Esophagus (tissue), 2 donors: ENCODE measurements at regions not wholly inside any gene's neighbourhood (a gene's known extent, or its start where the extent isn't known, plus 50 kb on each side); places are given as distances from the start of the nearest gene placed in this dataset.

Experiments
- H3K27ac ChIP-seq, 2 donors: one replicate each; pipeline ENCODE4 v1.5.1; 2013; ENCODE audit warnings: low read depth in 2 of 2, mild to moderate bottlenecking in 2 of 2, inconsistent platforms in 1 of 2, low read length in 1 of 2, moderate library complexity in 1 of 2
- H3K27me3 ChIP-seq, 2 donors: one replicate each; pipeline ENCODE4 v1.6.1; 2013; ENCODE audit warnings: low read length in 2 of 2, control low read depth in 1 of 2, mild to moderate bottlenecking in 1 of 2; ENCODE audit not compliant: insufficient read depth in 2 of 2, control insufficient read depth in 1 of 2
- H3K36me3 ChIP-seq, 2 donors: one replicate each; pipeline ENCODE4 v1.6.1; 2013; ENCODE audit warnings: low read length in 1 of 2; ENCODE audit not compliant: control insufficient read depth in 2 of 2, insufficient read depth in 2 of 2
- H3K4me1 ChIP-seq, 2 donors: one replicate each; pipeline ENCODE4 v1.6.1; 2013; ENCODE audit warnings: low read length in 1 of 2; ENCODE audit not compliant: control insufficient read depth in 2 of 2, insufficient read depth in 2 of 2
- H3K4me3 ChIP-seq, 2 donors: one replicate each; pipeline ENCODE4 v1.5.1; 2013; ENCODE audit warnings: low read length in 2 of 2, mild to moderate bottlenecking in 2 of 2, low read depth in 1 of 2, moderate library complexity in 1 of 2
- H3K9me3 ChIP-seq, 2 donors: one replicate each; pipeline ENCODE4 v1.6.1; 2013; ENCODE audit warnings: mild to moderate bottlenecking in 2 of 2, low read depth in 1 of 2, low read length in 1 of 2, moderate library complexity in 1 of 2; ENCODE audit not compliant: control insufficient read depth in 2 of 2, insufficient read depth in 1 of 2
- WGBS, 2 donors: extraction: QIAGEN DNeasy Blood & Tissue Kit; methylation state at CpG; one replicate each; pipeline ENCODE4 v1.1.7; 2013; 5-methylcytosine and 5-hydroxymethylcytosine counted together
- donor health status: healthy with polysubstance abuse.
- donor health status: Bipolar disorder and iron deficiency.

GRCh38 chrX:20352935-20353336, 86.2 kb upstream of the RPS6KA3 start:
- Histone ChIP-seq H3K9me3 (no peaks in the 10 kb centered on the region), H3K27me3 (peaks cover 0 to 4% of the 10 kb centered on the region in 2 donors), H3K27ac (no peak overlapping the region), H3K4me1 (no peaks in the 10 kb centered on the region), H3K4me3 (no peak overlapping the region), H3K36me3 (no peaks in the 10 kb centered on the region)
- 73 to 83% methylated on average over 3 of the region's 3 CpGs for WGBS, 2 donors

- Histone ChIP-seq H3K9me3 (no peaks in the 10 kb centered on the region), H3K27me3 (peaks cover 0 to 4% of the 10 kb centered on the region in 2 donors), H3K4me1 (no peaks in the 10 kb centered on the region), H3K4me3 (no peak overlapping the region), H3K36me3 (no peaks in the 10 kb centered on the region), H3K27ac (no peak overlapping the region)
- 78 to 83% methylated on average over 6 of the region's 6 CpGs for whole genome bisulfite sequencing, 2 donors
Observed at GRCh38 chrX:20352504-20352903, 85.8 kb upstream of the RPS6KA3 start.

- H3K27ac ChIP-seq = no peak overlapping the region
- no peaks in the 10 kb centered on the region for H3K36me3 ChIP-seq
- H3K4me3 ChIP-seq = no peak overlapping the region
- WGBS, 2 donors = 54 to 76% methylated on average over 3 of the region's 3 CpGs
- no peaks in the 10 kb centered on the region for H3K9me3 ChIP-seq
- peaks cover 0 to 4% of the 10 kb centered on the region in 2 donors for H3K27me3 ChIP-seq
- no peaks in the 10 kb centered on the region for H3K4me1 ChIP-seq
Observed at GRCh38 chrX:20350596-20350995, 83.9 kb upstream of the RPS6KA3 start.

- 87 to 93% methylated on average over 4 of the region's 4 CpGs for WGBS, 2 donors
Observed at GRCh38 chrX:20348139-20348538, 81.4 kb upstream of the RPS6KA3 start.

GRCh38 chrX:20347481-20347880, 80.8 kb upstream of the RPS6KA3 start:
- 50 to 63% methylated on average over 5 of the region's 5 CpGs for whole genome bisulfite sequencing, 2 donors
- H3K4me3 ChIP-seq = no peak overlapping the region
- no peak overlapping the region for H3K27ac ChIP-seq
- no peaks in the 10 kb centered on the region for H3K4me1 ChIP-seq
- H3K9me3 ChIP-seq = no peaks in the 10 kb centered on the region
- no peaks in the 10 kb centered on the region for H3K36me3 ChIP-seq
- no peaks in the 10 kb centered on the region for H3K27me3 ChIP-seq

More at GRCh38 chrX:20348139-20348538, 81.4 kb upstream of the RPS6KA3 start:
- Histone ChIP-seq H3K9me3 (no peaks in the 10 kb centered on the region), H3K4me3 (no peak overlapping the region), H3K36me3 (no peaks in the 10 kb centered on the region), H3K27ac (no peak overlapping the region), H3K27me3 (no peaks in the 10 kb centered on the region), H3K4me1 (no peaks in the 10 kb centered on the region)

GRCh38 chrX:20333672-20334071, 67.0 kb upstream of the RPS6KA3 start:
- no peaks in the 10 kb centered on the region for H3K36me3 ChIP-seq
- no peak overlapping the region for H3K4me3 ChIP-seq
- H3K4me1 ChIP-seq = no peaks in the 10 kb centered on the region
- no peaks in the 10 kb centered on the region for H3K9me3 ChIP-seq
- H3K27ac ChIP-seq = no peak overlapping the region
- peaks cover 0 to 3% of the 10 kb centered on the region in 2 donors for H3K27me3 ChIP-seq
- WGBS, 2 donors = 18% methylated on average over 1 of the region's 1 CpG

GRCh38 chrX:20330545-20330944, 63.8 kb upstream of the RPS6KA3 start:
- Histone ChIP-seq H3K27ac (no peak overlapping the region), H3K9me3 (peaks cover 0 to 2% of the 10 kb centered on the region in 2 donors), H3K36me3 (no peaks in the 10 kb centered on the region), H3K4me3 (no peak overlapping the region), H3K27me3 (no peaks in the 10 kb centered on the region), H3K4me1 (no peaks in the 10 kb centered on the region)
- 63 to 88% methylated on average over 2 of the region's 2 CpGs for WGBS, 2 donors

- Histone ChIP-seq H3K27me3 (no peaks in the 10 kb centered on the region), H3K9me3 (peaks cover 0 to 2% of the 10 kb centered on the region in 2 donors), H3K36me3 (no peaks in the 10 kb centered on the region), H3K27ac (no peak overlapping the region), H3K4me1 (no peaks in the 10 kb centered on the region), H3K4me3 (no peak overlapping the region)
- 70 to 82% methylated on average over 3 of the region's 3 CpGs for WGBS, 2 donors
Observed at GRCh38 chrX:20329435-20329834, 62.7 kb upstream of the RPS6KA3 start.

- no peaks in the 10 kb centered on the region for H3K4me1 ChIP-seq
- no peak overlapping the region for H3K27ac ChIP-seq
- H3K4me3 ChIP-seq = no peak overlapping the region
- H3K27me3 ChIP-seq = no peaks in the 10 kb centered on the region
- H3K9me3 ChIP-seq = peaks cover 0 to 2% of the 10 kb centered on the region in 2 donors
- WGBS, 2 donors = 81 to 92% methylated on average over 6 of the region's 6 CpGs
- H3K36me3 ChIP-seq = no peaks in the 10 kb centered on the region
Observed at GRCh38 chrX:20325786-20326388, 59.2 kb upstream of the RPS6KA3 start.

GRCh38 chrX:20322887-20323286, 56.2 kb upstream of the RPS6KA3 start:
- Histone ChIP-seq H3K27ac (no peak overlapping the region), H3K4me1 (peaks cover 0 to under 1% of the 10 kb centered on the region in 2 donors), H3K27me3 (peaks cover 0 to 4% of the 10 kb centered on the region in 2 donors), H3K9me3 (no peaks in the 10 kb centered on the region), H3K4me3 (no peak overlapping the region), H3K36me3 (no peaks in the 10 kb centered on the region)
- WGBS, 2 donors = 82 to 83% methylated on average over 5 of the region's 5 CpGs
